Liver (tissue), 8 donors: ENCODE measurements at regions not wholly inside any gene's neighbourhood (a gene's known extent, or its start where the extent isn't known, plus 50 kb on each side); places are given as distances from the start of the nearest gene placed in this dataset.
A peak's percentile ranks its signal among the peaks of the same experiment; 100 is the strongest.

Experiments
- DNase-seq: peaks from one replicate; pipeline ENCODE4 v3.0.0-alpha.2; 2017; ENCODE audit warnings: low spot score
- H3K27ac ChIP-seq, 2 donors: one replicate each; pipeline ENCODE4 v1.7.0; 2013; ENCODE audit warnings: inconsistent platforms in 2 of 2, low read length in 2 of 2, control low read depth in 1 of 2, low read depth in 1 of 2, mild to moderate bottlenecking in 1 of 2
- H3K27me3 ChIP-seq, 4 donors: one replicate each; pipeline versions ENCODE4 v1.6.1 to v1.7.0; 2013; ENCODE audit warnings: low read length in 3 of 4, inconsistent platforms in 1 of 4, mild to moderate bottlenecking in 1 of 4, moderate library complexity in 1 of 4; ENCODE audit not compliant: control insufficient read depth in 4 of 4, insufficient read depth in 4 of 4
- H3K36me3 ChIP-seq, 4 donors: one replicate each; pipeline versions ENCODE4 v1.6.1 to v1.7.0; 2013; ENCODE audit warnings: low read length in 3 of 4, mild to moderate bottlenecking in 3 of 4, low read depth in 1 of 4, moderate library complexity in 1 of 4; ENCODE audit not compliant: control insufficient read depth in 4 of 4, insufficient read depth in 3 of 4
- H3K4me1 ChIP-seq, 4 donors: one replicate each; pipeline versions ENCODE4 v1.6.1 to v1.7.0; 2013; ENCODE audit warnings: low read length in 3 of 4, mild to moderate bottlenecking in 3 of 4, moderate library complexity in 1 of 4; ENCODE audit not compliant: control insufficient read depth in 4 of 4, insufficient read depth in 4 of 4
- H3K4me3 ChIP-seq, 3 donors: one replicate each; pipeline versions ENCODE4 v1.6.1 to v1.7.0; 2013; ENCODE audit warnings: low read length in 3 of 3, control low read depth in 1 of 3, low read depth in 1 of 3, mild to moderate bottlenecking in 1 of 3
- H3K9ac ChIP-seq, 2 donors: one replicate each; pipeline ENCODE4 v1.7.0; 2013; ENCODE audit warnings: low read length in 2 of 2, mild to moderate bottlenecking in 2 of 2, moderate library complexity in 2 of 2, control low read depth in 1 of 2, low read depth in 1 of 2
- H3K9me3 ChIP-seq, 4 donors: one replicate each; pipeline versions ENCODE4 v1.6.1 to v1.7.0; 2013; ENCODE audit warnings: low read length in 3 of 4; ENCODE audit not compliant: control insufficient read depth in 4 of 4
- ATF3 ChIP-seq: IDR thresholded peaks from 2 replicates; pipeline ENCODE4 v1.6.1; 2016; ENCODE audit warnings: antibody characterized with exemption
- CTCF ChIP-seq: fragments of 150-350 bp; IDR thresholded peaks from 2 replicates; pipeline ENCODE4 v1.5.1; 2017; ENCODE audit warnings: improper control_type of control experiment, low read depth, low read length; ENCODE audit not compliant: missing input control
- EGR1 ChIP-seq, 2 donors: IDR thresholded peaks; 2 replicates each; pipeline ENCODE4 v1.6.1; 2016 to 2018; ENCODE audit warnings: antibody characterized with exemption in 2 of 2, low read depth in 2 of 2
- FOXA1 ChIP-seq: IDR thresholded peaks from 2 replicates; pipeline ENCODE4 v1.6.1; 2016; ENCODE audit warnings: antibody characterized with exemption
- FOXA2 ChIP-seq: IDR thresholded peaks from 2 replicates; pipeline ENCODE4 v1.6.1; 2016; ENCODE audit warnings: antibody characterized with exemption
- HNF4A ChIP-seq, 2 donors: conservative IDR thresholded peaks; 2 replicates each; pipeline ENCODE4 v1.6.1; 2016; ENCODE audit warnings: antibody characterized with exemption in 2 of 2, mild to moderate bottlenecking in 2 of 2
- HNF4G ChIP-seq: IDR thresholded peaks from 2 replicates; pipeline ENCODE4 v1.6.1; 2016; ENCODE audit warnings: antibody characterized with exemption
- JUND ChIP-seq, 2 donors: IDR thresholded peaks; 2 replicates each; pipeline ENCODE4 v1.6.1; 2016; ENCODE audit warnings: antibody characterized with exemption in 2 of 2
- NR2F2 ChIP-seq: IDR thresholded peaks from 2 replicates; pipeline ENCODE4 v1.6.1; 2016; ENCODE audit warnings: antibody characterized with exemption
- RAD21 ChIP-seq, 2 donors: IDR thresholded peaks; 2 replicates each; pipeline ENCODE4 v1.6.1; 2016; ENCODE audit warnings: antibody characterized with exemption in 2 of 2, mild to moderate bottlenecking in 2 of 2
- REST ChIP-seq: IDR thresholded peaks from 2 replicates; pipeline ENCODE4 v1.6.1; 2016; ENCODE audit warnings: antibody characterized with exemption, mild to moderate bottlenecking
- RXRA ChIP-seq, 2 donors: IDR thresholded peaks; 2 replicates each; pipeline ENCODE4 v1.6.1; 2017 to 2018; ENCODE audit warnings: antibody characterized with exemption in 2 of 2, mild to moderate bottlenecking in 1 of 2
- SP1 ChIP-seq: IDR thresholded peaks from 2 replicates; pipeline ENCODE4 v1.6.1; 2018; ENCODE audit warnings: antibody characterized with exemption, mild to moderate bottlenecking
- TAF1 ChIP-seq: conservative IDR thresholded peaks from 2 replicates; pipeline ENCODE4 v1.6.1; 2016; ENCODE audit warnings: antibody characterized with exemption, mild to moderate bottlenecking
- YY1 ChIP-seq: IDR thresholded peaks from 2 replicates; pipeline ENCODE4 v1.6.1; 2016; ENCODE audit warnings: antibody characterized with exemption, mild to moderate bottlenecking
- WGBS: extraction: QIAGEN DNeasy Blood & Tissue Kit; methylation state at CpG from one replicate; pipeline ENCODE4 v1.1.7; 2013; 5-methylcytosine and 5-hydroxymethylcytosine counted together
- donor health status: healthy.
- donor health status: healthy.
- donor health status: healthy.
- donor health status: healthy.
- donor health status: healthy.

DNA sequence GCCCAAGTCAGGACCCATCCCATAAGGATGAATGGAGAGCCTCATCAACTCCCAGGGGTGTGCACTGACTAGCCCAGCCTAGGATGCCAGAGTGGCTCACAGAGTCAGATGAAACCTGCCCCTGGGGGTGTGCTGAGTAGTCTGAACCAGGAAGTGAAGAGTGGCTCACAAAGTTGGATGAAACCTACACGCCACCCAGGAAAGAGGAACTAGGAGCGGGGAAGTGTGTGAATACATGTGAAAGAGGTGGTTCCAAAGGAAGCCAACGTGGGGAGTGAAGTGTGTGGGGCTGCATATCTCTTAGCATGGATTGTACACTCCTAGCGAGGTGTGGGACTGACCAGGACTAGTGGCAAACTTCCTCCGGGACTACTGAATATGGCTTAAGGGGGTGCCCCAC is 902.1 kb upstream of the NDST4 start:
- 86% methylated on average over 5 of the region's 5 CpGs for WGBS
- Histone ChIP-seq H3K9ac (no peak overlapping the region), H3K4me1 (no peaks in the 10 kb centered on the region), H3K36me3 (no peaks in the 10 kb centered on the region), H3K4me3 (peak overlapping the region in 2 of 3 donors; percentile 9 to 29), H3K27ac (no peak overlapping the region), H3K9me3 (peaks cover 0 to 30% (median 16%) of the 10 kb centered on the region in 4 donors), H3K27me3 (no peaks in the 10 kb centered on the region)
- DNase-seq = no peak
- no peak for TF ChIP-seq RXRA (IDR thresholded peaks at IDR 0.05)
- TF ChIP-seq YY1 = no peak
- no peak for TF ChIP-seq RAD21 (IDR thresholded peaks at IDR 0.05)
- TF ChIP-seq NR2F2 = no peak
- TF ChIP-seq CTCF = no peak
- TF ChIP-seq EGR1 (IDR thresholded peaks at IDR 0.05; ENCODE audit: low read depth in 2 of 2) = no peak
- TF ChIP-seq TAF1 = no peak
- no peak for TF ChIP-seq REST
- TF ChIP-seq HNF4A (conservative IDR thresholded peaks at IDR 0.05) = no peak
- no peak for TF ChIP-seq HNF4G
- TF ChIP-seq FOXA1 = no peak
- no peak for TF ChIP-seq SP1
- no peak for TF ChIP-seq FOXA2

GRCh38 chr4:116015062-116015461 is 901.6 kb upstream of the NDST4 start:
- H3K9ac ChIP-seq = no peak overlapping the region
- 75% methylated on average over 1 of the region's 1 CpG for WGBS
- DNase-seq = no peak
- no peaks in the 10 kb centered on the region for H3K4me1 ChIP-seq
- H3K27ac ChIP-seq = no peak overlapping the region
- H3K36me3 ChIP-seq = no peaks in the 10 kb centered on the region
- H3K9me3 ChIP-seq = peaks cover 0 to 25% (median 15%) of the 10 kb centered on the region in 4 donors
- peak overlapping the region in 2 of 3 donors; percentile 9 to 29 for H3K4me3 ChIP-seq
- no peaks in the 10 kb centered on the region for H3K27me3 ChIP-seq
- TF ChIP-seq HNF4A (conservative IDR thresholded peaks at IDR 0.05) = no peak

- peaks cover 0 to 13% (median 9%) of the 10 kb centered on the region in 4 donors for H3K9me3 ChIP-seq
- no peak overlapping the region for H3K4me3 ChIP-seq
- H3K27ac ChIP-seq = no peak overlapping the region
- no peaks in the 10 kb centered on the region for H3K27me3 ChIP-seq
- H3K9ac ChIP-seq = no peak overlapping the region
- DNase-seq = no peak
- TF ChIP-seq NR2F2 (no peak), ATF3 (no peak), JUND (IDR thresholded peaks at IDR 0.05) (no peak), RXRA (IDR thresholded peaks at IDR 0.05) (no peak), YY1 (no peak), HNF4G (no peak)
- H3K36me3 ChIP-seq = no peaks in the 10 kb centered on the region
- WGBS = 77% methylated on average over 4 of the region's 4 CpGs
- H3K4me1 ChIP-seq = no peaks in the 10 kb centered on the region
These were observed 897.5 kb upstream of the NDST4 start for GRCh38 chr4:116010923-116011322.
